Midbrain (tissue), 1 donor: ENCODE measurements at regions not wholly inside any gene's neighbourhood (a gene's known extent, or its start where the extent isn't known, plus 50 kb on each side); places are given as distances from the start of the nearest gene placed in this dataset.
"Not testable (repeated sequence)": the region's sequence is repeated elsewhere in the genome, so short reads cannot be mapped to it uniquely, and the experiment has no call there.

ENCODE experiments used
- DNase-seq: peaks from one replicate; lab custom pipeline; 2025; lab: John Stamatoyannopoulos, UW

GRCh38 chr12:116687888-116688287 lies 50.0 kb downstream of the SPRING1 start:
- DNase-seq, result no peak

GRCh38 chr12:116684891-116685290 lies 53.0 kb downstream of the SPRING1 start:
- no peak for DNase-seq

GRCh38 chr12:116677202-116677661 lies 60.6 kb downstream of the SPRING1 start:
- DNase-seq, result no peak

GRCh38 chr12:116675339-116676107 lies 62.3 kb downstream of the SPRING1 start:
- DNase-seq, result no peak

DNA sequence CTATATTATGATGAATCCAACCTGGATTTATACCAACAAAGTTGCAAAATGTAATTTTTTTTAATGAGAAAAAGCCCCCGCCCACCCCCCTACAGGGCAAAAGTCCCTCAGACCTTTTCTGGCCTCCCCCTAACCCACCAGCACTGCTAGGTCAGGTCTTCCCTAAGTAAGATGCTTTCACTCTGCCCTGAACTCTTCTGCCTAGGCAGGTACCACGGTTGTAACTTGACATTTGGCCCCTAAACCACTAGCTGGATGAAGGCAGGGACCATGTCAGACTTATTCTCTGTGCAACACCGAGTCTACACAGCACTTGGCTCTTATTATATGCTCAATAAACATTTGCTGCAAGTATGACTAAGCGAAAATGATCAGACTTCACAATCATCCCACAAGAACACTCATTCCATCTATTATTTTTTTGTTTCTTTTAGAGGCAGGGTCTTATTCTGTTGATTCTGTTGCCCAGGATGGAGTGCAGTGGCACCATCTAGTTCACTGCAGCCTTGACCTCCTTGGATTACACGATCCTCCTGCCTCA lies 63.2 kb downstream of the SPRING1 start:
- no peak for DNase-seq

- no peak for DNase-seq
Observed at GRCh38 chr12:116673681-116674111, 64.2 kb downstream of the SPRING1 start.

GRCh38 chr12:116672842-116673516 lies 64.9 kb downstream of the SPRING1 start:
- no peak for DNase-seq

DNA sequence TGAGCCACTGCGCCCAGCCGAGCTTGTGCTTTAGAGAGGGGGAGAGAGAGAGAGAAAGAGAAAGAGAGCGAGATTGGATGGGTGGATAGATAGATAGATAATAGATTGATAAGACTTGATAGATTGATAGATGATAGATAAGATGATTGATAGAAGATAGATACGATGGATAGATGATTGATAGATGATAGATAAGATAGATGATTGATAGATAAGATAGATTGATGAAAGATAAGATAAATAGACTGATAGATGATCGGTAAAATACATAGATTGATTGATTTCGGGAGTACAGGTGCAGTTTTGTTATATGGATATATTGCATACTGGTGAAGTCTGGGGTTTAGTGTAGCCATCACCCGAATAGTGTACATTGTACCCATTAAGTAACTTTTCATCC lies 65.9 kb downstream of the SPRING1 start:
- no peak for DNase-seq

DNA sequence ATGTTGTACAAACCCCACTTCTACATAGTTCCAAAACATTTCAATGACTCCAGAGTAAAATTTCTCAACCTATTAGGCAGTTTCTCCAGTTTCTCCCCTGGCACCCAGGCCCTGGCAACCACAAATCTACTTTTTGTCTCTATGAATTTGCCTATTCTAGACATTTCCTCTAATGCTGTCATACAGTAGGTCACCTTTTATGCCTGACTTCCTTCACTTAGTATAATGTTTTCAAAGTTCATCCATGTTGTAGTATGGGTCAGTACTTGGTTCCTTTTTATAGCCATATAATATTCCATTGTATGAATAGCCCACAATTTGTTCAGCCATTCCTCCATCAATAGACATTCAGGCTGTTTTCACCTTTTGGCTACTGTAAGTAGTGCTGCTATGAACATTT lies 67.0 kb downstream of the SPRING1 start:
- DNase-seq, result no peak

DNA sequence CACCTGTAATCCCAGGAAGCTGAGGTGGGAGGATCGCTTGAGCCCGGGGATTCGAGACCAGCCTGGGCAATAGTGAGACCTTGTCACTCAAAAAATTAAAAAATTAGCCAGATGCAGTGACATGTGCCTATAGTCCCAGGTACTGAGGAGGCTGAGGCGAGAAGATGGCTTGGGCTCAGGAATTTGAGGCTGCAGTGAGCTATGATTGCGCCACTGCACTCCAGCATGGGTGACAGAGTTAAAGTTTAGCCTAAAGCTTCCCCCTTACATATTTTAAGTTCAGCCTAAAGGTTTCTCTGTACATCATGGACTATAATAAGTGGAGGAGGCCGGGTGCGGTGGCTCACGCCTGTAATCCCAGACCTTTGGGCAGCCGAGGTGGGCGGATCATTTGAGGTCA lies 70.1 kb downstream of the SPRING1 start:
- DNase-seq, result no peak

DNA sequence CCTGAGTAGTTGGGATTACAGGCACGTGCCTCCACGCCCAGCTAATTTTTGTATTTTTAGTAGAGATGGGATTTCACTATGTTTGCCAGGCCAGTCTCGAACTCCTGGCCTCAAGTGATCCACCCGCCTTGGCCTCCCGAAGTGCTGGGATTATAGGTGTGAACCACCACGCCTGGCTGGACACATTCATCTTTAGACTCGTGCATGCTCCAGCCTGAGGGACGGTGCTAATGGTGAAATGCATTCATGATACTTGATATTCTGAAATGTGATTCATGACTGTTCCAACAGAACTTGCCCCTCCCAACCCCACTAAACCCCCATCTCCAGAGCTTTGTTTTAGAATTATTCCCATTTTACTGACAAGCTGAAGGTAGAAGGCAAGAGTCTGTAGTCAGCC lies 71.0 kb downstream of the SPRING1 start:
- DNase-seq, result not testable (repeated sequence)

- DNase-seq, result no peak
Observed at GRCh38 chr12:116666305-116666673, 71.6 kb downstream of the SPRING1 start.

- no peak for DNase-seq
Observed at GRCh38 chr12:116665666-116666304, 72.1 kb downstream of the SPRING1 start.

- DNase-seq, result no peak
Observed at GRCh38 chr12:116664085-116664484, 73.8 kb downstream of the SPRING1 start.

DNA sequence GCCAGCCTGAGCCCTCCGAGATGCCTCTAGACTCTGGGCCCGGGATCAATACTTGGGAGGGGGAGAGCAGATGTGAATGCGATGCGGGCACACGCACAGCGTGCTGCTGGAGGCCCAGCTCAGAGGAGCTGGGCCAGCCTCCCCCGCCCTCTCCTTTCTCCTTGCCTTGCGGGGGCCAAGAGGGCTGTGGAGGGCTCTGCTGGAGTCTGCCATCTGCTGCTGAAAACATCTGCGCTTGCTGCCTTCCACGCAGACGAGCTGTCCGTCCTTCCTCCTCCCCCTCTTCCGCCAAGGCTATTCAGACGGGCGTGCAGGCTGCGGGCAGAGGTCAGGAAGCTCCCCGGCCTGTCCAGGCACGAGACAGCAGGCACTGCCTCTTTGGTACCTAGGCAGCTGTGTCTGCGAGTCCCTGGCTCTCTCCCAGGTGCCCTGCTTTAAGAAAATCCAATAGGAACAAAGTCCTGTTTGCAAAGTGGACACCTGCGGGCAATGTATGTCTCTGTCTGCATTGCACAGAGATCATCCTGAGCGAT lies 75.2 kb downstream of the SPRING1 start:
- DNase-seq, result peak; percentile 19

DNA sequence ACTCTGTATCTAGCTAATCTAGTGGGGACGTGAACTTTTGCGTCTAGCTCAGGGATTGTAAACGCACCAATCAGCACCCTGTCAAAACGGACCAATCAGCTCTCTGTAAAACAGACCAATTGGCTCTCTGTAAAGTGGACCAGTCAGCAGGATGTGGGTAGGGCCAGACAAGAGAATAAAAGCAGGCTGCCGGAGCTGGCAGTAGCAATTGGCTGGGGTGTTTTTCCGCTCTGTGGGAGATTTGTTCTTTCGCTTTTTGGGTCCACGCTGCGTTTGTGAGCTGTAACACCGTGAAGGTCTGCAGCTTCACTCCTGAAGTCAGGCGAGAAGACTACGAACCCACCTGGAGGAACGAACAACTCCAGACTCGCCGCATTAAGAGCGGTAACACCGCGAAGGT lies 76.5 kb downstream of the SPRING1 start:
- DNase-seq, result no peak

DNA sequence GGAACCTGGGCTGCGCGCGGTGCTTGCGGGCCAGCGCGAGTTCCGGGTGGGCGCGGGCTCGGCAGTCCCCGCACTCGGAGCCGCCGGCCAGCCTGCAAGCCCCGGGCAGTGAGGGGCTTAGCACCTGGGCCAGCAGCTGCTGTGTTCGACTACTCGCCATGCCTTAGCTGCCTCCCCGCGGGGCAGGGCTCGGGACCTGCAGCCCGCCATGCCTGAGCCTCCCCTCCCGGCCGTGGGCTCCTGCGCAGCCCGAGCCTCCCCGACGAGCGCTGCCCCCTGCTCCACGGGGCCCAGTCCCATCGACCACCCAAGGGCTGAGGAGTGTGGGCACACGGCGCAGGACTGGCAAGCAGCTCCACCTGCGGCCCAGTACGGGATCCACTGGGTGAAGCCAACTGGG lies 77.1 kb downstream of the SPRING1 start:
- DNase-seq, result not testable (repeated sequence)

DNA sequence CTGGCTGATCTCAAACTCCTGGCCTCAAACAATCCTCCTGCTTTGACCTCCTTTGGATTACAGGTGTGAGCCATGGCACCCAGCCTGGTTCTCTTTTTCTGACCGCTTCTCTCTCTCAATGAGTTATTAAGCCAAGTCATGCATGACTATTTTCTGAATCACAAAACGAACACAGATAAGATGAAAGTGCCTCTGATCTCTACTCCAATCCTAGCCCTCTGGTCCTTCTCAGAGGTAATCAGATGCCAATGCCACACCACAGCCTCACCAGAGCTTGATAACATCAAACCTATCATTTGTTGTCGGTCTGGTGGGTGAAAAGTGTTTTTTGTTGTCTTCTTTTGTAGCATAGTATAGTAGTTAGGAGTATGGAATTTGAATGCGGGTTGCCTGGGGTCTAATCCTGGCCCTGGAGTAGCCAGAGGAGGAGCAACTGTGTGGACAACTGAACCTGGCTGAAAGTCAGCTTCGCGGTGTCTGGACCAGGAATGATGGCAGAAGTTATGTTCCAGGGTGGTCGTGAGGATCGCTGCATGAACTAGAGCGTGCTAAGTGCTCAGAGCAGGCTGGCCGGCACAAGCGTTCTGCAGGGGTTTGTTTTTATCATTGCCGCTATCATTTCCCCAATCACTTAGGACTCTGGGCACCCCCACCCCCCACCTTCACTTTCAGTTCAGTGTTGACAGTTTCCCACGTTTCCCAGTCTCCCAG lies 77.9 kb downstream of the SPRING1 start:
- no peak for DNase-seq

DNA sequence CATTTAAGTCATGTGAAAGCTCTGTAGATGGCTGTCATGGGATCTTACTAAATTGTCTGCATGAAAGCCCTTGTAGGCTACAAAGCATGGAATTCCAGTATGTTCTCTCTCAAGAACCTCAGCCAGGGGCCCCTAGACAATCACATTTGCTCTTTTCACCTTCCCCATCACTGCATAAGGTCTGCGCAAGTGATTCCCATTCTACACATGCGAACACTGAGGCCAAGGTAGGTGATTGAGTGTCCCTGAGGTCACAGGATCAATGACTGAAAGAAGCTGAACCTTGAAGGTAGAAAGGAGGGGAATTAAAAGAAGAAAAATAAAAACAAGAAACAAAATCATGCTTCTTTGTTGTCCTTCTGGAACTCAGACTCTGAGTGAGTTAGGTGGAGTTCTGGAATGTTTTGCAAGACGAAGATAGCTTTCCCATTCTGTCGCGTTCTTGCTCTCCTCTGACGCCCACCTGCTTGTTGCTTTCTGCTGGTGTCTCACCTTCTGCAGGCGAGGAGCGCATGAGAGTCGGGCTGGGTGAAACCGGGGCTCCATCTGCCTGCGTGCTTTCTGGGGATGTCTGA lies 79.9 kb downstream of the SPRING1 start:
- DNase-seq, result no peak

DNA sequence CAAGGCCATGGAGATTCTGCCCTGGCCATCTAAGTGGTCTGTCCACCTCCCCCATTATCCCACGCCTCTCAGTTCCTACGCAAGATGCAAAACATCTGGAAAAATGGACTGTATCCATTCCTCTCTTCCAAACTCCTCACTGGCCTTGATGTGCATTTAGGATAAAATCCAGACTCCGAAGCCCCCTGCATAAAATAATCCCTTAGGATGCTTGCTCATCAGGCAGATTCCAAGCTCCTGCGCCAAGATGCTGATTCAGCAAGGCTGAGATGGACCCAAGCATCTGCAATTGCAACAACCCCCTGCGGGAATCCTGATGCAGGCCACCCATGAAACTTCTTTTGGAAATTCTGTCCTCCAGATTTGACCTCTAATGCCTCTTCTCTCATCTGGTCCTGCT lies 81.6 kb downstream of the SPRING1 start:
- DNase-seq, result no peak

DNA sequence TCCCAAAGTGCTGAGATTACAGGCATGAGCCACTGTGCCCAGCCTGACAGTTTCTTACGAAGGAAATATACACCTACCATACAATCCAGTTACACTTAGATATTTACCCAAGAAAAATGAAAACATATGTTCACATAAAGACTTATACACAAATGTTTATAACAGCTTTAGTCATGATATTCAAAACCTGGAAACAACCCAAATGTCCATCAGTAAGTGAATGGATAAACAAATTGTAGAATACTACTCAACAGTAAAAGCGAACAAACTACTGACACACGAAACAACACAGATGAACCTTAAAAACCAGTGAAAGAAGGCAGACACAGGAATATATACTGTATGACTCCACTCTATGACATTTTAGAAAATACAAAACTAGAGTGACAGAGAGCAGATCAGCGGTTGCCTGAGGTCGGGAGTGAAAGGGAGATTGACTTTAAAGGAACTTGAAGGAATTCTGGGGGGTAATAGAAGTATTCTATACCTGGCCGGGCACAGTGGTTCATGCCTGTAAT lies 83.6 kb downstream of the SPRING1 start:
- no peak for DNase-seq
